Endodermal cell (in vitro differentiated cells): ENCODE measurements at regions not wholly inside any gene's neighbourhood (a gene's known extent, or its start where the extent isn't known, plus 50 kb on each side); places are given as distances from the start of the nearest gene placed in this dataset.

Source experiments
- DNase-seq: peaks from one replicate; pipeline ENCODE4 v3.0.0-alpha.2; 2017
- H3K27ac ChIP-seq: 2 replicates; pipeline ENCODE4 v1.5.1; 2013; ENCODE audit warnings: mild to moderate bottlenecking, low read depth, low read length, moderate library complexity
- H3K27me3 ChIP-seq: 2 replicates; pipeline ENCODE4 v1.6.1; 2013; ENCODE audit warnings: mild to moderate bottlenecking, low read length, moderate library complexity; ENCODE audit not compliant: insufficient read depth, control insufficient read depth, poor library complexity, severe bottlenecking
- H3K36me3 ChIP-seq: 2 replicates; pipeline ENCODE4 v1.7.0; 2013; ENCODE audit warnings: mild to moderate bottlenecking, low read length, moderate library complexity; ENCODE audit not compliant: control insufficient read depth, insufficient read depth
- H3K4me1 ChIP-seq: one replicate; pipeline ENCODE4 v1.7.0; 2013; ENCODE audit warnings: low read length; ENCODE audit not compliant: control insufficient read depth, insufficient read depth
- H3K4me3 ChIP-seq: 2 replicates; pipeline ENCODE4 v1.5.1; 2013; ENCODE audit warnings: mild to moderate bottlenecking, low read length, moderate library complexity
- H3K9ac ChIP-seq: 2 replicates; pipeline ENCODE4 v1.6.1; 2013; ENCODE audit warnings: mild to moderate bottlenecking, low read length, moderate library complexity; ENCODE audit not compliant: poor library complexity, severe bottlenecking; ENCODE audit errors: extremely low read depth
- H3K9me3 ChIP-seq: 2 replicates; pipeline ENCODE4 v1.6.1; 2013; ENCODE audit warnings: mild to moderate bottlenecking, low read length, moderate library complexity; ENCODE audit not compliant: control insufficient read depth
- H3K27ac Mint-ChIP-seq: 2 replicates; pipeline ENCODE4 v1.8.0; 2020; ENCODE audit warnings: mixed read lengths
- H3K27me3 Mint-ChIP-seq: 2 replicates; pipeline ENCODE4 v1.8.0; 2021; ENCODE audit warnings: mild to moderate bottlenecking, mixed read lengths; ENCODE audit not compliant: insufficient read depth
- H3K36me3 Mint-ChIP-seq: 2 replicates; pipeline ENCODE4 v1.8.0; 2020; ENCODE audit warnings: low read depth, mixed read lengths
- H3K4me1 Mint-ChIP-seq: 2 replicates; pipeline ENCODE4 v1.8.0; 2020; ENCODE audit warnings: mixed read lengths
- H3K4me3 Mint-ChIP-seq: 2 replicates; pipeline ENCODE4 v1.8.0; 2020; ENCODE audit warnings: mild to moderate bottlenecking, moderate library complexity, mixed read lengths
- H3K9me3 Mint-ChIP-seq: 2 replicates; pipeline ENCODE4 v1.8.0; 2020; ENCODE audit warnings: mild to moderate bottlenecking, mixed read lengths
- WGBS, 2 experiments: methylation state at CpG; one replicate each; pipeline versions ENCODE4 v1.1.5 to v1.1.7; 2013; ENCODE audit warnings: missing lambda C conversion rate in 2 of 2, mixed read lengths in 1 of 2; ENCODE audit not compliant: insufficient coverage in 1 of 2, insufficient read length in 1 of 2; 5-methylcytosine and 5-hydroxymethylcytosine counted together
- TF ChIP-seq, protein P1 (sequence below): fragments of 200-600 bp; sonication (generic); conservative IDR thresholded peaks from 2 replicates; pipeline ENCODE4 v1.5.0; 2021; ENCODE audit warnings: antibody characterized with exemption, mild to moderate bottlenecking

DNA sequence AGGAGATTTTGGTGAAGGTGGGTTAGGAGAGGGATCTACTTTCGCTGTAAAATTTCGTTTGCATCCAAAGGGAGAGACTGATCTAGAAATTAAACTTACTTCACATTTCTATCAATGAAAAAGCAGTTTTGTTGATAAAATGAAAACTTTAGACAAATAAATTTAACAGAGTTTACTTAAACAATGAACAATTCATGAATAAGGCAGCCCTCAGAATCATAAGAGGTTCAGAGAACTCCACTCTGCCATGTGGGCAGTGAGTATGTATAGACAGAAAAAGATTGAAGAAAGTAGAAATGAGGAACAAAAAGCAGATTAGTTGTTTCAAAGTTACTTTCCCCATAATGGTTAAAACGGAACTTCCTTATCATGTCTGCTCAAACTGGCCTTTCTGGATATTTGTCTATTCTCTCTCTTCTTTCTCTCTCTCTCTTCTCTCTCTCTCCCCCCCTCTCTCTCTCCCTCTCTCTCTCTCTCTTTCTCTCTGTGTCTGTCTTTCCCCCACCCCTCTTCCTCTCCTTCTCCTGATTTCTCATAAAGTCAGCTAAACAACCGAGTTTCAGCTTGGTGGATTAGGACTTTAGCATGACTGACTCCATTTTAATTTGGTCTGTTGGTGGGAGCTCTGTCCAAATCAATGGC, 248.9 kb downstream of the TJP1 start:
- TF ChIP-seq, protein P1, sequence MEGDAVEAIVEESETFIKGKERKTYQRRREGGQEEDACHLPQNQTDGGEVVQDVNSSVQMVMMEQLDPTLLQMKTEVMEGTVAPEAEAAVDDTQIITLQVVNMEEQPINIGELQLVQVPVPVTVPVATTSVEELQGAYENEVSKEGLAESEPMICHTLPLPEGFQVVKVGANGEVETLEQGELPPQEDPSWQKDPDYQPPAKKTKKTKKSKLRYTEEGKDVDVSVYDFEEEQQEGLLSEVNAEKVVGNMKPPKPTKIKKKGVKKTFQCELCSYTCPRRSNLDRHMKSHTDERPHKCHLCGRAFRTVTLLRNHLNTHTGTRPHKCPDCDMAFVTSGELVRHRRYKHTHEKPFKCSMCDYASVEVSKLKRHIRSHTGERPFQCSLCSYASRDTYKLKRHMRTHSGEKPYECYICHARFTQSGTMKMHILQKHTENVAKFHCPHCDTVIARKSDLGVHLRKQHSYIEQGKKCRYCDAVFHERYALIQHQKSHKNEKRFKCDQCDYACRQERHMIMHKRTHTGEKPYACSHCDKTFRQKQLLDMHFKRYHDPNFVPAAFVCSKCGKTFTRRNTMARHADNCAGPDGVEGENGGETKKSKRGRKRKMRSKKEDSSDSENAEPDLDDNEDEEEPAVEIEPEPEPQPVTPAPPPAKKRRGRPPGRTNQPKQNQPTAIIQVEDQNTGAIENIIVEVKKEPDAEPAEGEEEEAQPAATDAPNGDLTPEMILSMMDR = no peak
- no peak overlapping the region for H3K27ac Mint-ChIP-seq
- no peak overlapping the region for H3K4me3 Mint-ChIP-seq
- Histone ChIP-seq H3K27me3 (peaks cover 33% of the 10 kb centered on the region), H3K9ac (no peak overlapping the region), H3K36me3 (no peaks in the 10 kb centered on the region), H3K27ac (no peak overlapping the region), H3K4me1 (peaks cover 6% of the 10 kb centered on the region), H3K4me3 (no peak overlapping the region), H3K9me3 (no peaks in the 10 kb centered on the region)
- no peak for DNase-seq
- H3K9me3 Mint-ChIP-seq = no peaks in the 10 kb centered on the region
- no peaks in the 10 kb centered on the region for H3K36me3 Mint-ChIP-seq
- peaks cover 16% of the 10 kb centered on the region for H3K4me1 Mint-ChIP-seq
- 86 to 89% methylated on average over 1 to 3 of the region's 4 CpGs for WGBS, 2 experiments
- H3K27me3 Mint-ChIP-seq = peaks cover 59% of the 10 kb centered on the region

DNA sequence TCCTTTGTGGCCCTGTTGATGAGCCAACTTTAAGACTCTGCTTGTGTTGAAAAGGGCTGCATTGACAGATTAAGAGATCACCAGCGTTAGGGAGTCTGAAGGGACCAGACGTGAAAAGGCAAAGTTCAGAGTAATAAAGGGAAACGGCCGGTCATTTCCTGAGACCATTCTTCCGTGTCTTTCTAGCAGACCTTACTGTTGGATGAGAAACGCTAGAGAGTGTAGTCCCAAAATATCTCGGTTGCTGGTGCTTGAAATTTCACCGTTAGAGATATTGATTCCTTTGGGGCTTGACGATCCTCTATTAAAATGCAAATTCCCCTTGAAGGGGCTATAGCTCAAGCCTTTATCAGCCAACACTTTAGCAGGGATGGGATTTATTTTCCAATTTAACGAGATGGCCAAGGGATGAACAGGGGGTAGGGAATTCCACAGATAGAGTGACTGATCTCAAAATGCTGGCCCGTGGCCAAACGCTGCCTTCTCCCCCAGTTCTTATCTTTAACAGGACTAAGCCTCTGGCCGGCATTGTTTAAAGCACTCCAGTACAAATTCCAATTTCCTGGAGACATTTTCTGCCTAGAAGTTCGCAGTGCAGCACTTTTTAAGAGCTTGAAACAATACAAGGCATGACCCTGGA, 250.4 kb downstream of the TJP1 start:
- H3K4me3 ChIP-seq = peak overlapping the region; percentile 78
- WGBS, 2 experiments = 8 to 11% methylated on average over 13 to 14 of the region's 14 CpGs
- Mint-ChIP-seq H3K27ac (no peak overlapping the region), H3K9me3 (no peaks in the 10 kb centered on the region), H3K4me3 (peak overlapping the region; percentile 58), H3K4me1 (peaks cover 20% of the 10 kb centered on the region), H3K36me3 (no peaks in the 10 kb centered on the region), H3K27me3 (peaks cover 61% of the 10 kb centered on the region)
- H3K27ac ChIP-seq = no peak overlapping the region
- no peak overlapping the region for H3K9ac ChIP-seq
- H3K4me1 ChIP-seq = peaks cover 6% of the 10 kb centered on the region
- TF ChIP-seq, protein P1 = no peak
- H3K36me3 ChIP-seq = no peaks in the 10 kb centered on the region
- peaks cover 32% of the 10 kb centered on the region for H3K27me3 ChIP-seq
- DNase-seq = no peak
- no peaks in the 10 kb centered on the region for H3K9me3 ChIP-seq

DNA sequence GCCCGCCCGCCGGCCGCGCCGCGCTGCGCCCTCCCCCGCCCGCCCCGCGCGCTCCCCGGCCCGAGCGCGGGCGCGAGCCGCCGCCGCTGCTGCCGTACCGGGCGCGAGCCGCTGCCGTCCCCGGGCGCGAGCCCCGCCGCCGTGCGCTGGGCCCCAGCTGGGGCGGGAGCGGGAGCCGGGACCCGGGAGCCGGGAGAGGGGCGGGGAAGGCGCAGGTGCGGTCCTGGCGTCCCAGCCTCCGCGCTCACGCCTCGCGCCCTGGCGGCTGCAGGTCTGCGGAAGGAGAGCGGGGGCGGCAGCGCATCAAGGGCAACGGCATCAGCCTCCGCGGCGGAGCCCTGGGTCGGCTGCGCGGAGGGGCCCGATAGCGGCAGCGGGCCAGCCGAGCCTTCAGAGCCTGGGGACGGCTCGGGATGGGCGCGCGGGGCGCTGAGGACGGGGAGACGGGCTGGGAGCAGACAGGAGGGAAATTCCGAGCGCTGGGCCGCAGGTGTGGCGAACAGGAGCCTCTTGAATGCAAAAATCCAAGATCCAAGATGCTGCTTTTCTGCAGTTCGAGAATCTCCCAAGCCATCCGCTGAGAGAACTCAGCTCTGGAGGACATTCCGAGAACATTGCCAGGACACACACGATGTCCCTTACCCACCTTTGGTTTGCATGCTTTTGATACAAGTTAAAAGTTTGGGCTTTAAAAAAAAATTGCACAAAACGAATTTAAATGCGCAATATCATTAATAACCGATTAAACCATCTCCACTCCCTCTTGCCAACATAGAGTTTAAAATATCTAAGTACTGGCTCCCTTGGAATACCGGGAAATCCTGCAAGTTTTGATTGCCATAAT, 251.1 kb downstream of the TJP1 start:
- Mint-ChIP-seq H3K36me3 (no peaks in the 10 kb centered on the region), H3K4me3 (peak overlapping the region; percentile 58), H3K4me1 (peaks cover 21% of the 10 kb centered on the region), H3K27me3 (peaks cover 57% of the 10 kb centered on the region), H3K27ac (no peak overlapping the region), H3K9me3 (no peaks in the 10 kb centered on the region)
- H3K4me1 ChIP-seq = peaks cover 6% of the 10 kb centered on the region
- 1 to 2% methylated on average over 35 to 85 of the region's 85 CpGs for WGBS, 2 experiments
- no peak overlapping the region for H3K9ac ChIP-seq
- TF ChIP-seq, protein P1 = no peak
- no peak overlapping the region for H3K27ac ChIP-seq
- H3K9me3 ChIP-seq = no peaks in the 10 kb centered on the region
- no peaks in the 10 kb centered on the region for H3K36me3 ChIP-seq
- peak overlapping the region; percentile 78 for H3K4me3 ChIP-seq
- H3K27me3 ChIP-seq = peaks cover 32% of the 10 kb centered on the region
- DNase-seq = peak; percentile 88
